ENCODE measurements at regions not wholly inside any gene's neighbourhood (a gene's known extent, or its start where the extent isn't known, plus 50 kb on each side); places are given as distances from the start of the nearest gene placed in this dataset.
"Not testable (repeated sequence)": the region's sequence is repeated elsewhere in the genome, so short reads cannot be mapped to it uniquely, and the experiment has no call there.

DNA sequence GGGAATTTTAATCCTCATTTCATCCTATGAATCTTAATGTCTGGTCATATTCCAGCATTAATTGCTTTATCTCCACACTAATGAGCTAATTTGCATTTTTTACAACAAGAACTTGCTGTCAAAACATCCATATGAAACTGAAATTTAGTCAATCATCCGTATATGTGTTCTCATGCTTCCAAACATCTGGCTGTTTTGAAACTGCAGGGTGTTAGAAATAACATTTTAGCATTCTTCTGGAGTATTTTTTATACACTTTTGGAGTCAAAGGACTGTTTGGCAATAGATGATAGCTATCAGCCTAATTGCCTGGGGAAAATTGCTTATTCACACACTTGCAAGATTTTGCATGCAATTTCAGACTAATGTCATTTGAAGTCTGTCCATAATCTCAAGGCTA is 1639.3 kb downstream of the KCNT2 start:
- ATAC-seq (no peak), DNase-seq (ENCODE audit: low spot score) (no peak)
- intact Hi-C loops (cut with DNase I): no loop called here

DNA sequence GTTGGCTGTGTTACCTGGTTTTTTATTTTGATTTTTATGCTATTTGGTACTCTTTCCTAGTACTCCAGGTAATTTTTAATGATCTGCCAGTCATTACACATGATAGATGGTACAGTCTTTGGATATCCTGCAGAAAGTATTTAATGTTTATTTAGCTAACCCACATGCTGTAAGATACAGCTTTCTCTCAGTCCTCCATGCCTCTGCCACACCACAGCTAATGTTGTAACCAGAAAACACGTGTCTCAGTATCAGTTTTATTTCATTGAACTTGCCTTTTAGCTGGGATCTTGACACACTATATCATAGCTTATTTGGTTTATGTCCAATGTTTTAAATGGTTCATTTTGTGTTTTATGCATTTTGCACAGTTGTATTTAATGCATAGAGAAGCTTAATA is 1648.4 kb downstream of the KCNT2 start:
- intact Hi-C loops (cut with DNase I): no loop called here
- ATAC-seq: no peak
- DNase-seq (ENCODE audit: low spot score): no peak

DNA sequence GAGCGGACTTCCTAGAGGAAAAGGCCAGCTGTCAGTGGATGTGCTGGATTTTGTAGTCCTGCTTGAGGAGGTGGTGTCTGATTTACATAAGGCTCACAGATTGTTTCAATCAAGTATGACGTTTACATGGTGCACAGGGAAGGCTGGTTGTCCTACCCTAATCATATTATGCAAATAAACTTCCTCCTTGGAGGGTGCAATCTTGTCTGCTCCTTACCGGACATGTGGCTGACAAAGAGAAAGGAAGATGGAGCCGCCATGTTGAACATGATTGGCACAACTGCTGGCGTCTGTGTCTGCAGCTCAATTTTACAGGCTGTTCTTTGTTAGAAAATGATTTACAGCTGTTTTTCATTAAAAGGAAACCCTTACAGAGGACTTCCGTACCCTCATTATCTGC is 1656.1 kb downstream of the KCNT2 start:
- DNase-seq (ENCODE audit: low spot score) (no peak), ATAC-seq (no peak)
- intact Hi-C loops (cut with DNase I): no loop called here

DNA sequence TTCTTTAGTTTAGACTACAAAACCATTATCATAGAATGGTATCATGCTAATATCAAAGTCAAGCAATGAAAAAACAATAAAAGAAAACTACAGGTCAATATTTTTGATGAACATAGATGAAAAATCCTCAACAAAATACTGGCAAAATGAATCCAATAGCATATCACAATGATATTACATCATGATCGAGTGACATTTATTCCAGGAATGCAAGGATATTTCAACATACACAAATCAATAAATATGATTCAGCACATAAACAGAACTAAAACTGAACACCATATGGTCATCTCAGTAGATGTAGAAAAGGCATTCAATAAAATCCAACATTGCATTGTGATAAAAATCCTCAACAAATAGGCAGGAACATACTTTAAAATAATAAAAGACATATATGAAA is 1657.7 kb downstream of the KCNT2 start:
- intact Hi-C loops (cut with DNase I): no loop called here
- DNase-seq (ENCODE audit: low spot score) (no peak), ATAC-seq (no peak)

DNA sequence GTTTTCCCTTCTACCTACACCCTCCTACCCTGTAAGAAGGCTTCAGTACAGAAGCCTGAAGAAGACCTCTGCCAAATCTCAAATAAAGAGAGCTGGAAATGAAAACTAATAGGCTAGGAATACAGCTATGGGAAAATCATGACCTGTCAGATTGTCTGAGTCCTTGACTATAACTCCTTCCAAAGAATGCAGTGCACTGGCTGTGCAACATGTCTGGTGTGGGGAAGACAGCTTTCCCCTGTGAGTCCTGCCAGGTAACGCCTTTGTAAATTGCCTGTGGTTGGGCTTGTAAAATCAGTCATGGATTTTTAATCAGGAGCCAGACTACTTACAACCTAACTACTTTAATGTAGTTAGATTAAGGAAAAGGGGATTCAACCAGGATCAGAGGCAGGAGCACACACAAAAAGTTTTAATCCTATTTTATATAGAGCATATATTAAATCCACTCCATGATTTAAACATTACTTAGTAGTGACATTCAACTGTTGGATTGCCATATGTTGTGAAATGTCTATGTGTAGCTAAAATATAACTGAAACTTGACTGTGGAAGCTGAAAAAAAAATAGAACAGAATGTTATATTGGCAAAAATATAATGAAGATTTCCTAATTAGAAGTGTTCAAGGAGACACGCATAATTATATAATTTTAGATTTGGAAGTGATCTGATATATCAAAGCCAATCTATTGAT is 1667.8 kb downstream of the KCNT2 start:
- DNase-seq (ENCODE audit: low spot score) (no peak), ATAC-seq (no peak)
- intact Hi-C loops (cut with DNase I): no loop called here

DNA sequence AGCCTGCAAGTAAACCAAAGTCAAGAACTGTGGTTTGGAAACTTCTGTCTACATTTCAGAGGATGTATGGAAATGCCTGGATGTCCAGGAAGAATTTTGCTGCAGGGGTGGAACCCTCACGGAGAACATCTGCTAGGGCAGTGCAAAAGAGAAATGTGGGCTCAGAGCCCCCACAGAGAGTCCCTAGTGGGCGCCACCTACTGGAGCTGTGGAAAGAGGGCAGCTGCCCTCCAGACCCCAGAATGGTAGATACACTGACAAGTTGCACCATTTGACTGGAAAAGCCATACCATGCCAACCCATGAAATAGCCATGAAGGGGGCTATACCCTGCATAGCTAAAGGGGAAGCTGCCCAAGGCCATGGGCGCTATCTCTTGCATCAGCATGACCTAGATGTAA is 1672.4 kb downstream of the KCNT2 start:
- ATAC-seq: no peak
- intact Hi-C loops (cut with DNase I): no loop called here
- DNase-seq (ENCODE audit: low spot score): no peak

DNA sequence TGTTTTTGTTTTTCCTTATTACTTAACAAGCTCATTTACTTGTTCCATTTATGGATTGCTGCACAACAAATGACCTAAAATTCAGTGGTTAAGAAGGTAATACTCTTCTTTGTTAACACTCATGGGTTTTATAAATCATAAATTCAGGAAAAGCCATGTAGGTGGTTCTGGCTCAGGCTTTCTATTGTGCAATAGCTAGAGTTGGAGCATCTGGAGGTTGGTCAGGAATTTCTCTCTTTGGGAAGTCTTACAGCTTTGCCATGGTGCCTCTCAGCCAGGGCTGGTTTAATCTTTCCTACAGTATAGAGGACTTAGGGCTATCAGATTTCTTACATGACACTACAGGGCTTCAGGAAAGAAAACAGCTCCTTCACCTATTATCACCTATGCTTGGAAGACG is 1677.1 kb downstream of the KCNT2 start:
- intact Hi-C loops (cut with DNase I): no loop called here
- ATAC-seq (no peak), DNase-seq (ENCODE audit: low spot score) (no peak)

DNA sequence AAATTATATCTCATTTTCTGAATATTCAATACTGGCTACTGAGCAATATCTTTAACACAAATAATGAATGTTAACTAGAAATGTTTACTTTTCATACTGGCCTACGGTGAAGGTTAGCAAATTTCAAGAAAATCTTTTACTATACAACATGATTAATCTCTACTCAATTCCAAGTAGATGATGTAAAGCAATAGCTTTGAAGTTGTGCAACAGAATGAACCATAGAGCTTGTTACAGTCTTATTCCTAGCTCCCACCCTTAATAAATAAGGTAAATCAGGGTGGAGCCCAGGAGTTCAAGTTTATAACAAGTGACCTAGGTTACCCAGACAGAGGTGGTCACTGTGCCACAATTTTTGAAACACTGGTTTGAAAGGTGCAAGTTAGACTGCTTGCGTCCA is 1678.1 kb downstream of the KCNT2 start:
- intact Hi-C loops (cut with DNase I): no loop called here
- DNase-seq (ENCODE audit: low spot score): no peak

DNA sequence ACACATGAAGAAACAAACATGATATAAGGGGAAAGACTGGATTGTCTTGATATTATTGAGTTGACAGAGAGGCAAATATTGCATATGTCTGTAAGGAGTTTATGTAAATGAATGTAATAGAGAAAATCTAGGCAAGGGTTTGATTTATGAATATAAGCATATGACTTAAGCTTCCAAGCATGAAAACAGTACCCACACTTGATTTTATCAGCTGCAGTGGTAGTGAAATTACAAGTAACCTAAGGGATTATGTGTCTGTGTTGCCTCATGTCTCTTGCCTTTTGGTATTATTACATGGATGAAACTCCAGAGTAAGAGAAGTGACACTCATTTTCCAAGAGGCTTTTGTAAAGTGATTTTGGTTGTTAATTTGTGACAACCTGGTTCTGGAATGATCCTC is 1678.9 kb downstream of the KCNT2 start:
- intact Hi-C loops (cut with DNase I): no loop called here
- DNase-seq (ENCODE audit: low spot score): no peak
- no peak for ATAC-seq

More for the DNA sequence above, 1678.1 kb downstream of the KCNT2 start:
- no peak for ATAC-seq

DNA sequence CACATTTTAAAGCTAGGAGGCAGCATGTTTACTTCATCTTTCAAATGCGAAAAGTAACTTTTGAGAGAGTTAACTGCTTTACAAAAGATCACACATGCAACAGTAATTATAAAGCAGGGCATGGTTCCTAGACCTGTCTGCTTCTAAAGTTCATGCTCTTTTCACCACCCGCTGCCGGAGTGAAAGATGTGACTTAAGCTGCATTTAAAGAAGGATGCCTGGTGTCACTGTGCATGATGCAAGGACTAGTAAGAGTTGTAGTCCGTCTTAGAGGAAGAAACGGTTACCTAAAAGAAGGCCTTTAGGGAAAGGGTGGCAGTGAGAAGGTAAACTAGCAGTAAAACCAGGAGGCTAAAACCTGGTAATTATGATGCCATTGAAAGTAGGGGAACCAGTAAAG is 1689.1 kb downstream of the KCNT2 start:
- intact Hi-C loops (cut with DNase I): no loop called here
- ATAC-seq (no peak), DNase-seq (ENCODE audit: low spot score) (no peak)

DNA sequence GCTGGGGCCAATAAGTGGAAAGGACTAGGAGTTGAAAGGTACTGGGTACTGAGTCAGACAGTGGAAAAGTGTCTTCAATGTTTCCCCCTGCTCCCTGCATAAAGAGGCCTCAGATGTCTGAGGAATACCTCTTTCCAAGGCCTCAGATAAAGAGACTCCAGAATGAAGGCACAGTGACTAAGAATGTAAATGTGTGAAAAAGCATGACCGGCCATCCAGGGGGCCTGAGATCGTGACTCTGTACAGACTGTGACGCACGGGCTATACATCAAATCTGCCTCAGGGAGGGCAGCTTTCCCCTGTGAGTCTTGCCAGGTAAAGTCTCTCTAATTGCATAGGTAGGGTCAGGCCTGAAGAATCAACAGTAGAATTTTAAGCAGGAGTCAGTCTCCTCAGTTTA is 1690.5 kb downstream of the KCNT2 start:
- DNase-seq (ENCODE audit: low spot score): no peak
- intact Hi-C loops (cut with DNase I): no loop called here
- no peak for ATAC-seq

DNA sequence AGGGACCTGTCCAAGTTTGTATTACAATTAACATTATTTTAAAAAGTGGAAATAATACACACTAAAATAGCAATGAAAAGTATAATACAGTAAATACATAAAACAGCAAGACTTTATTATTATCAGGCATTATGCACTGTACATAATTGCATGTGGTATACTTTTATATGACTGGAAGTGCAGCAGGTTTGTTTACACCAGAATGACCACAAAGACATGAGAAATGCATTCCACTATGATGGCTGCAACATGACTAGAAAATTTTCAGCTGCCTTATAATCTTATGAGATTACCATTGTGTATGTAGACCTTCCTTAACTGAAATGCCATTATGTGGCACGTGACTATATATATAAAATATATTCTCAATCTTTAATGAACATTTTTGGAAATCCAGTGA is 1699.6 kb downstream of the KCNT2 start:
- intact Hi-C loops (cut with DNase I): no loop called here
- ATAC-seq: no peak
- DNase-seq (ENCODE audit: low spot score): no peak

DNA sequence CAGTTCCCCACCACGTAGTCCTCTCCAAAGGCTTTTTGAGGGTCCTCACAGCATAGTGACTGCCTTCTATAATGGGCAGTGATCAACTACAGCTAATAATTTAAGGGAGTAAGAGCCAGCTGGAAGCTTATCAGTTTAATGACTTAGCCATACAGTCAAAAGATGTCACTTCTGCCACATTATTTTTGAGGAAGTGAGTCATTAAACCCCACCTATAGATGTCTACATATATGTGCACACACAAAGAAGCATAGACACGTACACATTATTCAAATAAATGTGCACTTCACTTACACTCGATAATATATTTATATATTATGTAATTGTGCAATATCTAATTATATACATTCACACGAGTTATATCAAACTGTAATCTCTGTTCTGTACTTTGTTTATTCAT is 1704.7 kb downstream of the KCNT2 start:
- intact Hi-C loops (cut with DNase I): no loop called here
- no peak for ATAC-seq
- DNase-seq (ENCODE audit: low spot score): no peak

DNA sequence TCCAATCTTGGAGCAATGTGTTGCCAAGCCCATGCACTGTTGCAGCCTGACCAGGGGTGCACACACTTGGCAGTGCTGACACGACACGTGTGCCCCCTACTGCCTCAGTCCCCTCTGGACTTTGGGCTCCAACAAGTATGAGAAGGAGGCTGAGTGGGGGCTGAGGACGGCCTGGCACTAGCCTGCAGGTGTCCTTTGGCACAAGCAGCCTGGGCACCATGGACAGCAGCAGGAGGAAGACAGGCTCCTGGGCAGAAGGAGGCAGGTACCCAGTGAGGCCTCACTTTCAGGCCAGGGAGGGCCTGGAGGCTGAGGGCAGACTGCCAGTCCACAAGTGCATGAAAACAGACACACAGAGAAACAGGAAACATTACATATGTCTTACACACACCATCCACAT is 1702.9 kb upstream of the B3GALT2 start:
- no peak for DNase-seq (ENCODE audit: low spot score)
- ATAC-seq: no peak
- intact Hi-C loops (cut with DNase I): no loop called here

DNA sequence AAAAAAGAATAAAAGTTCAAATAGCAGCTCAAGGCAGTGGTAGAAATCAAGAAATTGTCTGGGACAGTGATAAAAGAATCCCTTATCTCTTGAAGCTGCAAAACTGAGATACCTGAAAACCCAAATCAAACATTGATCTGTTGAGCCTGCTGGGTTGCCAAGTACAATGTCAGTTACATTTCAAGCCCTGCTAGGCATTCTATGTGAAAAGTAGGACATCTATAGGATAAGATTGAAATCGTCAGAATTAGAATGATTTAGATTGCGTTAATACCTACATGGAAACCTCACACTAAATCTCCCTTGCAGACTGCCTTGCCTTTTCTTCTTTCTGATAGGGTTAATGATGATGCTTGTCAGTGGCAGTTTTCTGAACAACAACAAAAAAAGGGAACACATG is 1684.4 kb upstream of the B3GALT2 start:
- intact Hi-C loops (cut with DNase I): no loop called here

DNA sequence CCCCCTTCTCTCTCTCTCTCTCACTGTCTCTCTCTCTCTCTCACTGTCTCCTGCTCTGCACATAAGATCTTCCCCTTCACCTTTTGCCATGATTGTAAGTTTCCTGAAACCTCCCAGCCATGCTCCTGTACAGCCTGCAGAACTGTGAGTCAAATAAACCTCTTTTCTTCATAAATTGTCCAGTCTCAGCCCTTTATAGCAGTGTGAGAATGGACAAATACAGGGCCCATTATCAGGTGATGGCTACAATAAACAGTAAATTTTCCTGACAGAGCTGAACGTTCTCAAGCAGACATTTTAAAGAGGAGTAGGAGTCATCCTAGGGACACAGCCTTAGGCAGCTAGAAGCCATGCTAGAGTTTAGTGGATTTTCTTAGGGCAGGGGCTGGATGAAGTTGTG is 1679.7 kb upstream of the B3GALT2 start:
- intact Hi-C loops (cut with DNase I): no loop called here
- ATAC-seq (no peak), DNase-seq (ENCODE audit: low spot score) (no peak)

More for the DNA sequence above, 1684.4 kb upstream of the B3GALT2 start:
- no peak for ATAC-seq
- DNase-seq (ENCODE audit: low spot score): no peak

DNA sequence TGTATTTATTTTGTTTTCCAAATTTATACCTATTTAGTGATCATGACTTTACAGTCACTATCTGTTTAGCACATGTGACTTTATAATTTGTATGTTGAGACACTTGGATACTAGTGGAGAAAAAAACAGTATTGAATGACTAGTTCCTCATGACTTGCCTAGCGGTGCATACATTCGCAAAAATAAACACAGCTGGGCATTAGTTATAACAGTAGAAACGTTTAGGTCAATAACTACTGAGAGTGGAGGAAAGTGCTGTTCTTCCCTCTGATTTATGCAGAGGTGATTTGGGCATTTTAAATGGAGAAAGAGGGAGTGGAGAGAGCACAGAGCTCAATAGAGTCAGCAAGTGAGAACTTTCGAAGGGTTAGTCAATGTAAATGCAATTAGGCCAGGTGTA is 1679.0 kb upstream of the B3GALT2 start:
- no peak for ATAC-seq
- intact Hi-C loops (cut with DNase I): no loop called here
- DNase-seq (ENCODE audit: low spot score): no peak

DNA sequence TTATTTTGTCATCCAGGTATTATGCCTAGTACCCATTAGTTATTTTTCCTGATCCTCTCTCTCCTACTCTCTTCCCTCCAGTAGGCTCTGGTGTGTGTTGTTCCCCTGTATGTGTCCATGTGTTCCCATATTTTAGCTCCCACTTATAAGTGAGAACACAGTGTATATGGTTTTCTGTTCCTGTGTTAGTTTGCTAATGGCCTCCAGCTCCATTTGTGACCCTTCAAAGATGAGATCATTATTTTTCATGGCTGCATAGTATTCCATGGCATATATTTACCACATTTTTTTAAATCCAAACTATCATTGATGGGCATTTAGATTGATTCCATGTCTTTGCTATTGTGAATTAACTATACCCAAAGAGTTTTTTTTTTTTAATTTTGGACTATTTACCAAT is 1675.7 kb upstream of the B3GALT2 start:
- DNase-seq (ENCODE audit: low spot score): no peak
- no peak for ATAC-seq
- intact Hi-C loops (cut with DNase I): no loop called here

DNA sequence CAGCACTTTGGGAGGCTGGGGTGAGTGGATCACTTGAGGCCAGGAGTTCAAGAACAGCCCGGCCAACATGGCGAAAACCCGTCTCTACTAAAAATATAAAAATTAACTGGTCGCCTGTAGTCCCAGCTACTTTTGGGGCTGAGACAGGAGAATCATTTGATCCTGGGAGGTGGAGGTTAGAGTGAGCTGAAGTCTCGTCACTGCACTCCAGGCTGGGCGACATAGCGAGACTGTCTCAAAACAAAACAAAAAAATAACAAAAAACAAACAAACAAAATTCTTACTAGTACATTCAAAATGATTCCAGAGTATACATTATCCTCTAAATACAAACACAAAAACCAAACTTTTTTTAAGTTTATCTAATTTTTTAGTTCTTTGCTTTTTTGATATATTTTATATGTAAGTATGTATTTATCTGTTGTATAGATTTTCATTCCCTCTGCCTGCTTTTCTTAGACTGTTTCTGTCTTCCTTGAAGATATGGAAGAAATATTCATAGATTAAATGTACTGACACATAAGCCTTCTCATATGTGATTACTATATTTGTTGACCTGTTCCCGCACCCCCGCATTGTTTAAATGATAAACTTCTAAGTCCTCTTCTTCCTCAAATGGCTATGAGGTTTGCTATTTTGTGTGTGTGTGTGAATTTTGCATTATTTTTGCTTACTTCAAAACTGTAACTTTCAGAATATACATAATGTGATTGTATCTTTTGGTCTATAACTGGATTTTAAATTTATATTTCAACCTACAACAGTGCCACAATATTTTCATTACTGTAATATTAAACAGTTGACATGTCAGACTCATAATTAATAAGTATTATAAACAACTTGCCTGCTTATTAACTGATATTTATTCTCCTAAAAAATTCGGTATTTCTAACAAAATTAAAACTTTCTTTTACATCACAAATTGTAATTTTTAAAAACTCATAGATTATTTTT is 1674.1 kb upstream of the B3GALT2 start:
- ATAC-seq (no peak), DNase-seq (ENCODE audit: low spot score) (no peak)
- intact Hi-C loops (cut with DNase I): no loop called here

DNA sequence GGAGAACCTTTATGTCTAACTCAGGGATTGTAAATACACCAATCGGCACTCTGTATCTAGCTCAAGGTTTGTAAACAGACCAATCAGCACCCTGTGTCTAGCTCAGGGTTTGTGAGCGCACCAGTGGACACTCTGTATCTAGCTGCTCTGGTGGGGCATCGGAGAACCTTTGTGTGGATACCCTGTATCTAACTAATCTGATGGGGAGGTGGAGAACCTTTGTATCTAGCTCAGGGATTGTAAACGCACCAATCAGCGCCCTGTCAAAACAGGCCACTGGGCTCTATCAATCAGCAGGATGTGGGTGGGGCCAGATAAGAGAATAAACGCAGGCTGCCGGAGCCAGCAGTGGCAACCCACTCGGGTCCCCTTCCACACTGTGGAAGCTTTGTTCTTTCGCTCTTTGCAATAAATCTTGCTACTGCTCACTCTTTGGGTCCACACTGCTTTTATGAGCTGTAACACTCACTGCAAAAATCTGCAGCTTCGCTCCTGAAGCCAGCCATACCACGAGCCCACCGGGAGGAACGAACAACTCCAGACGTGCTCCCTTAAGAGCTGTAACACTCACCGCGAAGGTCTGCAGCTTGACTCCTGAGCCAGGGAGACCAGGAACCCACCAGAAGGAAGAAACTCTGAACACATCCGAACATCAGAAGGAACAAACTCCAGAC is 1673.2 kb upstream of the B3GALT2 start:
- ATAC-seq; intact Hi-C loops (cut with DNase I); DNase-seq (ENCODE audit: low spot score): not testable (repeated sequence)
